Osteoblast (primary cell): ENCODE measurements at regions not wholly inside any gene's neighbourhood (a gene's known extent, or its start where the extent isn't known, plus 50 kb on each side); places are given as distances from the start of the nearest gene placed in this dataset.
A peak's percentile ranks its signal among the peaks of the same experiment; 100 is the strongest.

Source experiments
- DNase-seq: peaks from one replicate; pipeline ENCODE4 v3.0.0; 2011; ENCODE audit warnings: low spot score, mixed read lengths; ENCODE audit not compliant: insufficient read length; ENCODE audit errors: missing footprints
- H2AFZ ChIP-seq: 2 replicates; pipeline ENCODE4 v1.6.0; 2011; ENCODE audit warnings: mild to moderate bottlenecking, low read length
- H3K27ac ChIP-seq: 2 replicates; pipeline ENCODE4 v1.5.1; 2011; ENCODE audit warnings: mild to moderate bottlenecking, low read depth, low read length, moderate library complexity
- H3K27me3 ChIP-seq: 2 replicates; pipeline ENCODE4 v1.6.0; 2012; ENCODE audit warnings: mild to moderate bottlenecking, control low read depth, inconsistent platforms, low read length, moderate library complexity; ENCODE audit not compliant: insufficient read depth
- H3K36me3 ChIP-seq: 2 replicates; pipeline ENCODE4 v1.5.1; 2011; ENCODE audit warnings: mild to moderate bottlenecking, low read length, control low read depth, moderate library complexity; ENCODE audit not compliant: insufficient read depth
- H3K4me1 ChIP-seq: 2 replicates; pipeline ENCODE4 v1.5.1; 2011; ENCODE audit warnings: mild to moderate bottlenecking, low read length, control low read depth, moderate library complexity; ENCODE audit not compliant: insufficient read depth
- H3K4me2 ChIP-seq: 2 replicates; pipeline ENCODE4 v1.6.0; 2011; ENCODE audit warnings: mild to moderate bottlenecking, low read length; ENCODE audit not compliant: insufficient read depth
- H3K4me3 ChIP-seq: fragments of 200-600 bp; sonication (generic); 3 replicates; pipeline ENCODE4 v1.5.1; 2012; ENCODE audit warnings: mild to moderate bottlenecking, low read length, inconsistent platforms; ENCODE audit not compliant: insufficient read depth
- H3K79me2 ChIP-seq: 2 replicates; pipeline ENCODE4 v1.6.0; 2012; ENCODE audit warnings: mild to moderate bottlenecking, low read length, control low read depth, inconsistent platforms; ENCODE audit not compliant: insufficient read depth
- H3K9me3 ChIP-seq: 2 replicates; pipeline ENCODE4 v1.5.1; 2011; ENCODE audit warnings: low read depth, low read length, control low read depth
- H4K20me1 ChIP-seq: 2 replicates; pipeline ENCODE4 v1.6.0; 2012; ENCODE audit warnings: mild to moderate bottlenecking, low read length, control low read depth; ENCODE audit not compliant: insufficient read depth
- CTCF ChIP-seq: IDR thresholded peaks from 2 replicates; pipeline ENCODE4 v1.5.1; 2011; ENCODE audit warnings: mild to moderate bottlenecking, low read depth, low read length, moderate library complexity; ENCODE audit errors: extremely low read depth

- no peak for DNase-seq
- peaks cover 28% of the 10 kb centered on the region for H4K20me1 ChIP-seq
- no peak overlapping the region for H3K4me2 ChIP-seq
- H3K4me1 ChIP-seq: peaks cover 24% of the 10 kb centered on the region
- H2AFZ ChIP-seq: no peak overlapping the region
- H3K36me3 ChIP-seq: peaks cover 3% of the 10 kb centered on the region
- no peaks in the 10 kb centered on the region for H3K27me3 ChIP-seq
- no peak overlapping the region for H3K4me3 ChIP-seq
- H3K79me2 ChIP-seq: peaks cover 98% of the 10 kb centered on the region
- no peak for TF ChIP-seq CTCF
- no peak overlapping the region for H3K27ac ChIP-seq
- no peaks in the 10 kb centered on the region for H3K9me3 ChIP-seq
Observed at GRCh38 chr13:74070065-74070464, 64.1 kb downstream of the KLF12 start.

DNA sequence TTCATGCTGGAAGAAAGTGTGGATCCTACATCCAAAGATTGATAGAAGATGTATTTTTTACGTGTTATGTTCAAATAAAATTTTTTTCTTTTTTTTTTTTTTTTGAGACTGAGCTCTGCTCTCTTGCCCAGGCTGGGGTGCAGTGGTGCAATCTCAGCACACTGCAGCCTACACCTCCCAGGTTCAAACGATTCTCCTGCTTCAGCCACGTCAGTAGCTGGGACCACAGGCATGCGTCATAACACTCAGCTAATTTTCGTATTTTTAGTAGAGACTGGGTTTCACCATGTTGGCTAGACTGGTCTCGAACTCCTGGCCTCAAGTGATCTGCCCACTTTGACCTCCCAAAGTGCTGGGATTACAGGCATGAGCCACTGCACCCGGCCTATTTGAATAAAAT, 65.7 kb downstream of the KLF12 start:
- H3K9me3 ChIP-seq: no peaks in the 10 kb centered on the region
- H3K27ac ChIP-seq: no peak overlapping the region
- H3K36me3 ChIP-seq: peaks cover 3% of the 10 kb centered on the region
- H3K4me1 ChIP-seq: peaks cover 24% of the 10 kb centered on the region
- H3K27me3 ChIP-seq: no peaks in the 10 kb centered on the region
- TF ChIP-seq CTCF: no peak
- no peak for DNase-seq
- no peak overlapping the region for H3K4me3 ChIP-seq
- H4K20me1 ChIP-seq: peaks cover 25% of the 10 kb centered on the region
- no peak overlapping the region for H2AFZ ChIP-seq
- H3K4me2 ChIP-seq: no peak overlapping the region
- peaks cover 98% of the 10 kb centered on the region for H3K79me2 ChIP-seq

- no peak overlapping the region for H3K4me3 ChIP-seq
- H2AFZ ChIP-seq: no peak overlapping the region
- no peaks in the 10 kb centered on the region for H3K9me3 ChIP-seq
- H3K4me2 ChIP-seq: no peak overlapping the region
- H4K20me1 ChIP-seq: peaks cover 23% of the 10 kb centered on the region
- peak; percentile 54 for DNase-seq
- no peaks in the 10 kb centered on the region for H3K27me3 ChIP-seq
- H3K36me3 ChIP-seq: peaks cover 3% of the 10 kb centered on the region
- no peak for TF ChIP-seq CTCF
- H3K27ac ChIP-seq: no peak overlapping the region
- H3K4me1 ChIP-seq: peaks cover 30% of the 10 kb centered on the region
- H3K79me2 ChIP-seq: peaks cover 98% of the 10 kb centered on the region
Observed at GRCh38 chr13:74067818-74068217, 66.4 kb downstream of the KLF12 start.

DNA sequence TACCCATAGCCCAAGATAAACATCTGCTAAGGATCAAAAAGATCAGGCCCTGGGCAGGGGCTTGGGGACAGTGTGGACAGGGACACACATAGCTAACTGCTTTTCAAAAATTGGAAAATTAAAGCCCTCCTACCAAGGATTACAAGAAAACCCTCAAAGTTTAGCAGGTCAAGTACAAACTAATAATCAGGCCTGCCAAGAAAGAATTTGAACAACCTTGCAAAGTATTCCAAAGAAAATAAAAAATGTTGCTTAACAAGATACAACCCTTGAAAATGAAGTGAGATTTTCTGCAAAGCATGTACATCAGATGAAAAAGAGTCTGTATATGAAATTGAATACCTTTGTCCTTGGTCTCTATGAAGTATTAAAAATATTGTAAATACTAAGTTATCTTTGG, 67.3 kb downstream of the KLF12 start:
- peaks cover 39% of the 10 kb centered on the region for H3K4me1 ChIP-seq
- H3K27ac ChIP-seq: no peak overlapping the region

More for the DNA sequence above, 67.3 kb downstream of the KLF12 start:
- Histone ChIP-seq H3K79me2 (peaks cover 99% of the 10 kb centered on the region), H3K4me3 (no peak overlapping the region), H3K36me3 (peaks cover 3% of the 10 kb centered on the region), H2AFZ (no peak overlapping the region), H3K4me2 (no peak overlapping the region), H4K20me1 (peaks cover 19% of the 10 kb centered on the region), H3K9me3 (no peaks in the 10 kb centered on the region), H3K27me3 (no peaks in the 10 kb centered on the region)
- DNase-seq: no peak
- TF ChIP-seq CTCF: no peak
